Astrocyte (in vitro differentiated cells and primary cell): ENCODE measurements at regions not wholly inside any gene's neighbourhood (a gene's known extent, or its start where the extent isn't known, plus 50 kb on each side); places are given as distances from the start of the nearest gene placed in this dataset.

ENCODE experiments used
- DNase-seq: peaks from one replicate; pipeline ENCODE4 v3.0.0-alpha.2; 2010; ENCODE audit warnings: low read depth
- FAIRE-seq: peaks from 2 replicates; lab custom pipeline; 2011; peaks lifted over from hg19 to GRCh38; lab: Jason Lieb, UNC
- H2AFZ ChIP-seq: 2 replicates; pipeline ENCODE4 v1.6.0; 2012; ENCODE audit warnings: low read depth, low read length, inconsistent platforms
- H3K27ac ChIP-seq: 2 replicates; pipeline ENCODE4 v1.5.1; 2011; ENCODE audit warnings: low read depth, low read length, inconsistent platforms
- H3K27me3 ChIP-seq: 2 replicates; pipeline ENCODE4 v1.6.0; 2011; ENCODE audit warnings: low read length, inconsistent platforms; ENCODE audit not compliant: insufficient read depth
- H3K36me3 ChIP-seq: 2 replicates; pipeline ENCODE4 v1.5.1; 2011; ENCODE audit warnings: low read length, inconsistent platforms; ENCODE audit not compliant: insufficient read depth
- H3K4me1 ChIP-seq: 2 replicates; pipeline ENCODE4 v1.5.1; 2011; ENCODE audit warnings: low read length, inconsistent platforms; ENCODE audit not compliant: insufficient read depth
- H3K4me2 ChIP-seq: 2 replicates; pipeline ENCODE4 v1.6.0; 2012; ENCODE audit warnings: low read length, inconsistent platforms
- H3K4me3 ChIP-seq: 2 replicates; pipeline ENCODE4 v1.5.1; 2011; ENCODE audit warnings: low read depth, mild to moderate bottlenecking, low read length, inconsistent platforms; ENCODE audit not compliant: insufficient read depth
- H3K79me2 ChIP-seq: 2 replicates; pipeline ENCODE4 v1.6.0; 2012; ENCODE audit warnings: mild to moderate bottlenecking, low read length, inconsistent platforms; ENCODE audit not compliant: insufficient read depth
- H3K9ac ChIP-seq: 2 replicates; pipeline ENCODE4 v1.6.0; 2012; ENCODE audit warnings: mild to moderate bottlenecking, low read length, inconsistent platforms
- H3K9me3 ChIP-seq: 2 replicates; pipeline ENCODE4 v1.5.1; 2012; ENCODE audit warnings: low read depth, mild to moderate bottlenecking, low read length, inconsistent platforms; ENCODE audit not compliant: insufficient read depth
- H4K20me1 ChIP-seq: 2 replicates; pipeline ENCODE4 v1.6.0; 2012; ENCODE audit warnings: low read length, inconsistent platforms; ENCODE audit not compliant: insufficient read depth
- H3K27ac Mint-ChIP-seq: one replicate; pipeline ENCODE4 v1.8.0; 2021; ENCODE audit warnings: mild to moderate bottlenecking, mixed read lengths; ENCODE audit not compliant: unreplicated experiment
- H3K27me3 Mint-ChIP-seq: one replicate; pipeline ENCODE4 v1.8.0; 2021; ENCODE audit warnings: low read depth, mixed read lengths; ENCODE audit not compliant: unreplicated experiment
- H3K36me3 Mint-ChIP-seq: one replicate; pipeline ENCODE4 v1.8.0; 2021; ENCODE audit warnings: low read depth, mixed read lengths; ENCODE audit not compliant: unreplicated experiment
- H3K4me1 Mint-ChIP-seq: one replicate; pipeline ENCODE4 v1.8.0; 2021; ENCODE audit warnings: low read depth, mixed read lengths; ENCODE audit not compliant: unreplicated experiment
- H3K4me3 Mint-ChIP-seq: one replicate; pipeline ENCODE4 v1.8.0; 2021; ENCODE audit warnings: mild to moderate bottlenecking, moderate library complexity, mixed read lengths; ENCODE audit not compliant: unreplicated experiment
- H3K9me3 Mint-ChIP-seq: one replicate; pipeline ENCODE4 v1.8.0; 2021; ENCODE audit warnings: mild to moderate bottlenecking, mixed read lengths; ENCODE audit not compliant: unreplicated experiment
- EZH2 ChIP-seq: IDR thresholded peaks from 2 replicates; pipeline ENCODE4 v1.6.1; 2012; ENCODE audit warnings: mild to moderate bottlenecking, low read length, inconsistent platforms; ENCODE audit not compliant: insufficient read depth
- TF ChIP-seq, protein P1 (sequence below): IDR thresholded peaks from 2 replicates; pipeline ENCODE4 v1.5.1; 2011; ENCODE audit warnings: low read depth, mild to moderate bottlenecking, inconsistent platforms, low read length, moderate library complexity; ENCODE audit not compliant: insufficient read depth

DNA sequence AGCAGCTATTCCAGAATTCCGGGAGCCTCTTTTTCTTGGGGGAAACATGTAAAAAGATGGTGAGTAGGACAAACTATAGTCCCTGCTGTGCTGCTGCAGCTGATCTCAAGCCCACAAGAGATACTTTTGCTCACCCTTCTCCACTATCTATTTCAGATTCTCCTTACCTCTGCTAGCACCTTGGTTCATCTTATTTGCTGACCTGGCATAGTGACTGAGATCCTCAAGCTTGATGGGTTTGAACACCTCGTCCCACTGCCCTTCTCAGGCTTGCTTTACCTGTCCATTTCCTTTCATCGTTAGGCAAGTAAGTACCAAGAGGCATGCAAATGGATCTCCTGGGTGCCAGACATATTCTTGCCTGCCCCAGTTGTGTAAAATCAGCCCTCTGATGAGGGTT lies 338.4 kb upstream of the SMARCA2 start:
- peaks cover 7% of the 10 kb centered on the region for H3K9me3 ChIP-seq
- no peak for FAIRE-seq

DNA sequence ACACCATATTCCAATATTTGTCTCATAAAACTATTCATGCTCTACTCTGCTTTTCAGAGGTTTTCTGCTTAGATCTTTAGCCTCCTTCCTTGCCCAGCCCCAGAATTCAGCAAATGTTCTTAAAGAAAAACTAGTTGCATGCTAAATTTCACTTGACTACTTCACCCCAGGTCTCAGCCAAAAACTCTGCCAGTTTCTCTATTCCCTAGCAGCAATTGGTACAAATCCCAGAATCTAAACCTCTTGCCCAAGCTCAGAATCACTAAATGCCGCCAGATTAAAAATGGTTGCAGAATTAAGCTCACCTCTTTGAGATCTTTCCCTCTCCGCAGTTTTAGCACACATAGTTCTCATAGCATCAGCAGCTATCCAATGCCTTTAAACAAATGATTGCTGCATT lies 331.2 kb upstream of the SMARCA2 start:
- Histone ChIP-seq H3K27ac (no peak overlapping the region), H3K27me3 (no peaks in the 10 kb centered on the region), H3K9ac (no peak overlapping the region), H3K4me3 (no peak overlapping the region), H2AFZ (no peak overlapping the region), H3K4me1 (no peaks in the 10 kb centered on the region), H3K36me3 (no peaks in the 10 kb centered on the region), H4K20me1 (no peaks in the 10 kb centered on the region), H3K9me3 (no peaks in the 10 kb centered on the region), H3K4me2 (no peak overlapping the region), H3K79me2 (no peaks in the 10 kb centered on the region)
- FAIRE-seq (no peak), DNase-seq (no peak)
- no peaks in the 10 kb centered on the region for H3K4me1 Mint-ChIP-seq
- H3K4me3 Mint-ChIP-seq: no peak overlapping the region
- TF ChIP-seq, protein P1, sequence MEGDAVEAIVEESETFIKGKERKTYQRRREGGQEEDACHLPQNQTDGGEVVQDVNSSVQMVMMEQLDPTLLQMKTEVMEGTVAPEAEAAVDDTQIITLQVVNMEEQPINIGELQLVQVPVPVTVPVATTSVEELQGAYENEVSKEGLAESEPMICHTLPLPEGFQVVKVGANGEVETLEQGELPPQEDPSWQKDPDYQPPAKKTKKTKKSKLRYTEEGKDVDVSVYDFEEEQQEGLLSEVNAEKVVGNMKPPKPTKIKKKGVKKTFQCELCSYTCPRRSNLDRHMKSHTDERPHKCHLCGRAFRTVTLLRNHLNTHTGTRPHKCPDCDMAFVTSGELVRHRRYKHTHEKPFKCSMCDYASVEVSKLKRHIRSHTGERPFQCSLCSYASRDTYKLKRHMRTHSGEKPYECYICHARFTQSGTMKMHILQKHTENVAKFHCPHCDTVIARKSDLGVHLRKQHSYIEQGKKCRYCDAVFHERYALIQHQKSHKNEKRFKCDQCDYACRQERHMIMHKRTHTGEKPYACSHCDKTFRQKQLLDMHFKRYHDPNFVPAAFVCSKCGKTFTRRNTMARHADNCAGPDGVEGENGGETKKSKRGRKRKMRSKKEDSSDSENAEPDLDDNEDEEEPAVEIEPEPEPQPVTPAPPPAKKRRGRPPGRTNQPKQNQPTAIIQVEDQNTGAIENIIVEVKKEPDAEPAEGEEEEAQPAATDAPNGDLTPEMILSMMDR: no peak
- no peak for TF ChIP-seq EZH2
- peaks cover 8% of the 10 kb centered on the region for H3K27me3 Mint-ChIP-seq
- no peaks in the 10 kb centered on the region for H3K9me3 Mint-ChIP-seq
- H3K27ac Mint-ChIP-seq: no peak overlapping the region
- H3K36me3 Mint-ChIP-seq: no peaks in the 10 kb centered on the region

More for the DNA sequence above, 338.4 kb upstream of the SMARCA2 start:
- H3K9me3 Mint-ChIP-seq: no peaks in the 10 kb centered on the region
- Histone ChIP-seq H3K9ac (no peak overlapping the region), H3K27me3 (no peaks in the 10 kb centered on the region), H3K4me1 (no peaks in the 10 kb centered on the region), H3K36me3 (no peaks in the 10 kb centered on the region), H3K4me3 (no peak overlapping the region), H3K79me2 (no peaks in the 10 kb centered on the region), H4K20me1 (no peaks in the 10 kb centered on the region), H2AFZ (no peak overlapping the region), H3K27ac (no peak overlapping the region), H3K4me2 (no peak overlapping the region)
- no peaks in the 10 kb centered on the region for H3K36me3 Mint-ChIP-seq
- no peaks in the 10 kb centered on the region for H3K27me3 Mint-ChIP-seq
- no peaks in the 10 kb centered on the region for H3K4me1 Mint-ChIP-seq
- H3K4me3 Mint-ChIP-seq: no peak overlapping the region
- TF ChIP-seq, protein P1: no peak
- no peak for TF ChIP-seq EZH2
- no peak overlapping the region for H3K27ac Mint-ChIP-seq
- no peak for DNase-seq

GRCh38 chr9:1698991-1699390 lies 316.2 kb upstream of the SMARCA2 start:
- no peak for TF ChIP-seq EZH2
- TF ChIP-seq, protein P1: no peak
- Histone ChIP-seq H3K79me2 (no peaks in the 10 kb centered on the region), H3K9me3 (no peaks in the 10 kb centered on the region), H3K27ac (no peak overlapping the region), H3K4me3 (no peak overlapping the region), H3K36me3 (no peaks in the 10 kb centered on the region), H3K9ac (no peak overlapping the region), H3K4me1 (no peaks in the 10 kb centered on the region), H4K20me1 (no peaks in the 10 kb centered on the region), H2AFZ (no peak overlapping the region), H3K27me3 (no peaks in the 10 kb centered on the region), H3K4me2 (no peak overlapping the region)
- H3K9me3 Mint-ChIP-seq: no peaks in the 10 kb centered on the region
- H3K4me3 Mint-ChIP-seq: no peak overlapping the region
- no peaks in the 10 kb centered on the region for H3K4me1 Mint-ChIP-seq
- no peaks in the 10 kb centered on the region for H3K27me3 Mint-ChIP-seq
- no peaks in the 10 kb centered on the region for H3K36me3 Mint-ChIP-seq
- no peak for DNase-seq
- no peak overlapping the region for H3K27ac Mint-ChIP-seq
- no peak for FAIRE-seq
